ENCODE measurements at regions not wholly inside any gene's neighbourhood (a gene's known extent, or its start where the extent isn't known, plus 50 kb on each side); places are given as distances from the start of the nearest gene placed in this dataset.
"Not testable (repeated sequence)": the region's sequence is repeated elsewhere in the genome, so short reads cannot be mapped to it uniquely, and the experiment has no call there.

GRCh38 chr1:115179397-115180079 is 90.2 kb upstream of the TSPAN2 start:
- peak; percentile 14 for DNase-seq

- no peak for DNase-seq
Observed at GRCh38 chr1:115176189-115176588, 86.9 kb upstream of the TSPAN2 start.

- DNase-seq = no peak
Observed at GRCh38 chr1:115175596-115175995, 86.3 kb upstream of the TSPAN2 start.

GRCh38 chr1:115173151-115173550 is 83.8 kb upstream of the TSPAN2 start:
- DNase-seq = no peak

- no peak for DNase-seq
Observed at GRCh38 chr1:115172270-115172669, 83.0 kb upstream of the TSPAN2 start.

- DNase-seq = no peak
Observed at GRCh38 chr1:115170961-115171392, 81.7 kb upstream of the TSPAN2 start.

- DNase-seq = no peak
Observed at GRCh38 chr1:115170377-115170776, 81.1 kb upstream of the TSPAN2 start.

GRCh38 chr1:115168026-115168425 is 78.7 kb upstream of the TSPAN2 start:
- DNase-seq = no peak

- DNase-seq = peak; percentile 19
Observed at GRCh38 chr1:115166531-115167091, 77.3 kb upstream of the TSPAN2 start.

- no peak for DNase-seq
Observed at GRCh38 chr1:115165776-115166175, 76.5 kb upstream of the TSPAN2 start.

- no peak for DNase-seq
Observed at GRCh38 chr1:115164940-115165705, 75.8 kb upstream of the TSPAN2 start.

GRCh38 chr1:115164484-115164883 is 75.2 kb upstream of the TSPAN2 start:
- DNase-seq = no peak

- no peak for DNase-seq
Observed at GRCh38 chr1:115160728-115161127, 71.4 kb upstream of the TSPAN2 start.

GRCh38 chr1:115159958-115160357 is 70.7 kb upstream of the TSPAN2 start:
- DNase-seq = no peak

GRCh38 chr1:115158181-115158580 is 68.9 kb upstream of the TSPAN2 start:
- no peak for DNase-seq

- no peak for DNase-seq
Observed at GRCh38 chr1:115156826-115157468, 67.6 kb upstream of the TSPAN2 start.

GRCh38 chr1:115153966-115154557 is 64.8 kb upstream of the TSPAN2 start:
- no peak for DNase-seq

GRCh38 chr1:115147928-115148327 is 58.6 kb upstream of the TSPAN2 start:
- not testable (repeated sequence) for DNase-seq

GRCh38 chr1:115145226-115145625 is 55.9 kb upstream of the TSPAN2 start:
- no peak for DNase-seq

- DNase-seq = no peak
Observed at GRCh38 chr1:115144176-115144575, 54.9 kb upstream of the TSPAN2 start.

- no peak for DNase-seq
Observed at GRCh38 chr1:115142616-115143015, 53.3 kb upstream of the TSPAN2 start.

GRCh38 chr1:115141145-115141454 is 51.8 kb upstream of the TSPAN2 start:
- DNase-seq = no peak

GRCh38 chr1:115140442-115141144 is 51.3 kb upstream of the TSPAN2 start:
- DNase-seq = no peak
